PFSK-1 (cell line): ENCODE measurements at regions not wholly inside any gene's neighbourhood (a gene's known extent, or its start where the extent isn't known, plus 50 kb on each side); places are given as distances from the start of the nearest gene placed in this dataset.

Source experiments
- FOXP2 ChIP-seq: optimal IDR thresholded peaks from 2 replicates; pipeline ENCODE3; 2011; ENCODE audit warnings: borderline replicate concordance, control low read depth, inconsistent platforms; ENCODE audit not compliant: insufficient read depth; ENCODE audit errors: extremely low read length, extremely low read depth
- POLR2AphosphoS5 ChIP-seq: IDR thresholded peaks from 2 replicates; pipeline ENCODE4 v1.6.1; 2012; ENCODE audit warnings: low read depth, mild to moderate bottlenecking, control low read depth, low read length, moderate library complexity
- SIN3A ChIP-seq: IDR thresholded peaks from 2 replicates; pipeline ENCODE4 v1.6.1; 2012; ENCODE audit warnings: mild to moderate bottlenecking, low read length, moderate library complexity, borderline replicate concordance; ENCODE audit not compliant: insufficient read depth
- TAF1 ChIP-seq: IDR thresholded peaks from 2 replicates; pipeline ENCODE4 v1.6.1; 2012; ENCODE audit warnings: low read length, control low read depth, borderline replicate concordance; ENCODE audit not compliant: insufficient read depth
- TF ChIP-seq, protein P1 (sequence below), 2 experiments: IDR thresholded peaks; 2 replicates each; pipeline versions ENCODE4 v1.6.1 to v1.8.0; 2011 to 2012; ENCODE audit warnings: low read depth in 2 of 2, low read length in 2 of 2, control low read depth in 1 of 2, inconsistent platforms in 1 of 2, mild to moderate bottlenecking in 1 of 2, moderate library complexity in 1 of 2; ENCODE audit not compliant: insufficient read depth in 1 of 2

- TF ChIP-seq SIN3A (no peak), FOXP2 (no peak), POLR2AphosphoS5 (no peak), TAF1 (no peak)
- TF ChIP-seq, protein P1, sequence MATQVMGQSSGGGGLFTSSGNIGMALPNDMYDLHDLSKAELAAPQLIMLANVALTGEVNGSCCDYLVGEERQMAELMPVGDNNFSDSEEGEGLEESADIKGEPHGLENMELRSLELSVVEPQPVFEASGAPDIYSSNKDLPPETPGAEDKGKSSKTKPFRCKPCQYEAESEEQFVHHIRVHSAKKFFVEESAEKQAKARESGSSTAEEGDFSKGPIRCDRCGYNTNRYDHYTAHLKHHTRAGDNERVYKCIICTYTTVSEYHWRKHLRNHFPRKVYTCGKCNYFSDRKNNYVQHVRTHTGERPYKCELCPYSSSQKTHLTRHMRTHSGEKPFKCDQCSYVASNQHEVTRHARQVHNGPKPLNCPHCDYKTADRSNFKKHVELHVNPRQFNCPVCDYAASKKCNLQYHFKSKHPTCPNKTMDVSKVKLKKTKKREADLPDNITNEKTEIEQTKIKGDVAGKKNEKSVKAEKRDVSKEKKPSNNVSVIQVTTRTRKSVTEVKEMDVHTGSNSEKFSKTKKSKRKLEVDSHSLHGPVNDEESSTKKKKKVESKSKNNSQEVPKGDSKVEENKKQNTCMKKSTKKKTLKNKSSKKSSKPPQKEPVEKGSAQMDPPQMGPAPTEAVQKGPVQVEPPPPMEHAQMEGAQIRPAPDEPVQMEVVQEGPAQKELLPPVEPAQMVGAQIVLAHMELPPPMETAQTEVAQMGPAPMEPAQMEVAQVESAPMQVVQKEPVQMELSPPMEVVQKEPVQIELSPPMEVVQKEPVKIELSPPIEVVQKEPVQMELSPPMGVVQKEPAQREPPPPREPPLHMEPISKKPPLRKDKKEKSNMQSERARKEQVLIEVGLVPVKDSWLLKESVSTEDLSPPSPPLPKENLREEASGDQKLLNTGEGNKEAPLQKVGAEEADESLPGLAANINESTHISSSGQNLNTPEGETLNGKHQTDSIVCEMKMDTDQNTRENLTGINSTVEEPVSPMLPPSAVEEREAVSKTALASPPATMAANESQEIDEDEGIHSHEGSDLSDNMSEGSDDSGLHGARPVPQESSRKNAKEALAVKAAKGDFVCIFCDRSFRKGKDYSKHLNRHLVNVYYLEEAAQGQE (IDR thresholded peaks at IDR 0.05; ENCODE audit: insufficient read depth in 1 of 2, low read depth in 2 of 2, low read length in 2 of 2) = no peak
These were observed 72.5 kb upstream of the KCNIP4 start for GRCh38 chr4:22021106-22021505.

GRCh38 chr4:22020129-22020528 lies 71.6 kb upstream of the KCNIP4 start:
- TF ChIP-seq SIN3A (no peak), FOXP2 (no peak), POLR2AphosphoS5 (no peak)
- TF ChIP-seq, protein P1 (IDR thresholded peaks at IDR 0.05; ENCODE audit: insufficient read depth in 1 of 2, low read depth in 2 of 2, low read length in 2 of 2) = no peak

DNA sequence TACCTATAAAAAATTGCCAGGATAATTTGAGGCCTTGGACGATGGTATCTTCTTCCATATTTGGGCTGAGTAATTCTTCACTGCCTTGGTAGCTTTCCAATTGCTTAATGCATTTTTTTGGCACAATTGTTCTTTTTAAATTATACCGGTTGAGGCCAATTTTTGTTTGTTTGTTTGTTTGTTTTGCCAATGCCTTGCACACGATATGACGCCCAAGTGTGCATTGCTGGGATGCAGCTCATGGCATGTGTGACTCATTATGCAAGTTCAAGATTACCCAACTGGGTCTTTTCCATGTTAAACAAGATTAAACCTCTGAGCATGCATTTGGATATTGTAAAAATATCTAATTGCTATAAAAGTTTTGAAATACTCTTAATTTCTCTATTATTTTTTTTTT lies 71.1 kb upstream of the KCNIP4 start:
- TF ChIP-seq SIN3A (no peak), FOXP2 (no peak), POLR2AphosphoS5 (no peak), TAF1 (no peak)
- TF ChIP-seq, protein P1 (IDR thresholded peaks at IDR 0.05; ENCODE audit: insufficient read depth in 1 of 2, low read depth in 2 of 2, low read length in 2 of 2) = no peak

GRCh38 chr4:22014222-22014741 lies 65.7 kb upstream of the KCNIP4 start:
- TF ChIP-seq FOXP2 (no peak), TAF1 (no peak), SIN3A (no peak), POLR2AphosphoS5 (no peak)
- TF ChIP-seq, protein P1 (IDR thresholded peaks at IDR 0.05; ENCODE audit: insufficient read depth in 1 of 2, low read depth in 2 of 2, low read length in 2 of 2) = no peak

- TF ChIP-seq, protein P1 (IDR thresholded peaks at IDR 0.05; ENCODE audit: insufficient read depth in 1 of 2, low read depth in 2 of 2, low read length in 2 of 2) = peak in 1 of 2 experiments; percentile 82; a peak in 2 of 4 replicates
- no peak for TF ChIP-seq TAF1
These were observed 55.3 kb upstream of the KCNIP4 start for GRCh38 chr4:22003878-22004277.
